GM23338 (cell line): ENCODE measurements at regions not wholly inside any gene's neighbourhood (a gene's known extent, or its start where the extent isn't known, plus 50 kb on each side); places are given as distances from the start of the nearest gene placed in this dataset.

ENCODE experiments used
- ATAC-seq: fragments of 200-7000 bp; cut with Tn5 transposase; 3 replicates; pipeline ENCODE4 v1.9.1; 2020
- DNase-seq: peaks from one replicate; pipeline ENCODE4 v3.0.0-alpha.2; 2015; ENCODE audit warnings: low spot score
- H2AFZ ChIP-seq: fragments of 200-600 bp; sonication (generic); 2 replicates; pipeline ENCODE4 v1.8.0; 2016; ENCODE audit warnings: antibody characterized with exemption, mild to moderate bottlenecking, moderate library complexity
- H3F3A ChIP-seq: fragments of 200-600 bp; sonication (generic); replicated peaks from 2 replicates; pipeline ENCODE4 v1.8.0; 2017; ENCODE audit warnings: antibody characterized with exemption, mixed run types, low read depth
- H3K27ac ChIP-seq: fragments of 200-600 bp; sonication (generic); 2 replicates; pipeline ENCODE4 v1.6.1; 2016; ENCODE audit warnings: low read depth
- H3K27me3 ChIP-seq: fragments of 200-600 bp; sonication (generic); 2 replicates; pipeline ENCODE4 v1.8.0; 2016; ENCODE audit warnings: mild to moderate bottlenecking, mixed run types, moderate library complexity; ENCODE audit not compliant: insufficient read depth
- H3K36me3 ChIP-seq: fragments of 200-600 bp; sonication (generic); 2 replicates; pipeline ENCODE4 v1.8.0; 2016; ENCODE audit warnings: mild to moderate bottlenecking; ENCODE audit not compliant: insufficient read depth
- H3K4me1 ChIP-seq: fragments of 200-600 bp; sonication (generic); 2 replicates; pipeline ENCODE4 v1.8.0; 2016; ENCODE audit warnings: mild to moderate bottlenecking, moderate library complexity; ENCODE audit not compliant: insufficient read depth
- H3K4me2 ChIP-seq: fragments of 200-600 bp; sonication (generic); 2 replicates; pipeline ENCODE4 v1.7.1; 2017; ENCODE audit warnings: mixed run types
- H3K4me3 ChIP-seq: fragments of 200-600 bp; sonication (generic); 2 replicates; pipeline ENCODE4 v1.6.1; 2016; ENCODE audit warnings: mixed run types
- H3K79me2 ChIP-seq: fragments of 200-600 bp; sonication (generic); replicated peaks from 2 replicates; pipeline ENCODE4 v1.8.0; 2017; ENCODE audit warnings: mild to moderate bottlenecking; ENCODE audit not compliant: insufficient read depth
- H3K9me2 ChIP-seq: fragments of 200-600 bp; sonication (generic); 2 replicates; pipeline ENCODE4 v1.8.0; 2017; ENCODE audit not compliant: insufficient read depth
- H4K20me1 ChIP-seq: fragments of 200-600 bp; sonication (generic); replicated peaks from 2 replicates; pipeline ENCODE4 v1.8.0; 2017; ENCODE audit warnings: mild to moderate bottlenecking; ENCODE audit not compliant: insufficient read depth
- H3K27ac Mint-ChIP-seq: 2 replicates; pipeline ENCODE4 v1.8.0; 2020; ENCODE audit warnings: inconsistent platforms, mild to moderate bottlenecking, moderate library complexity, mixed read lengths
- H3K27me3 Mint-ChIP-seq: 3 replicates; pipeline ENCODE4 v1.8.0; 2022; ENCODE audit warnings: low read depth, mild to moderate bottlenecking, moderate library complexity, mixed read lengths, inconsistent platforms; ENCODE audit not compliant: insufficient read depth, poor library complexity
- H3K36me3 Mint-ChIP-seq: 3 replicates; pipeline ENCODE4 v1.8.0; 2021; ENCODE audit warnings: low read depth, mild to moderate bottlenecking, inconsistent platforms, moderate library complexity, mixed read lengths
- H3K4me1 Mint-ChIP-seq: 3 replicates; pipeline ENCODE4 v1.8.0; 2020; ENCODE audit warnings: mild to moderate bottlenecking, inconsistent platforms, mixed read lengths
- H3K4me3 Mint-ChIP-seq: 3 replicates; pipeline ENCODE4 v1.8.0; 2021; ENCODE audit warnings: moderate library complexity, mild to moderate bottlenecking, inconsistent platforms, mixed read lengths
- H3K9me3 Mint-ChIP-seq: 3 replicates; pipeline ENCODE4 v1.8.0; 2020; ENCODE audit warnings: moderate library complexity, mild to moderate bottlenecking, inconsistent platforms, mixed read lengths
- EZH2 ChIP-seq: fragments of 200-600 bp; sonication (generic); IDR thresholded peaks from one replicate; pipeline ENCODE4 v1.8.0; 2017; ENCODE audit warnings: antibody characterized with exemption, mild to moderate bottlenecking, low read depth; ENCODE audit not compliant: unreplicated experiment
- NANOG ChIP-seq: IDR thresholded peaks from 2 replicates; pipeline ENCODE4 v1.6.1; 2016; ENCODE audit warnings: antibody characterized with exemption, borderline replicate concordance
- REST ChIP-seq: IDR thresholded peaks from one replicate; pipeline ENCODE4 v1.6.1; 2018; ENCODE audit warnings: antibody characterized with exemption; ENCODE audit not compliant: unreplicated experiment
- ZNF331 ChIP-seq: fragments of 250-450 bp; sonication (Bioruptor Pico); IDR thresholded peaks from 2 replicates; pipeline ENCODE4 v1.5.0; 2020; ENCODE audit warnings: low read depth, mild to moderate bottlenecking, moderate library complexity
- TF ChIP-seq, protein P1 (sequence below): fragments of 250-450 bp; sonication (Bioruptor Pico); IDR thresholded peaks from 2 replicates; pipeline ENCODE4 v1.5.0; 2020; ENCODE audit warnings: mild to moderate bottlenecking, moderate library complexity

DNA sequence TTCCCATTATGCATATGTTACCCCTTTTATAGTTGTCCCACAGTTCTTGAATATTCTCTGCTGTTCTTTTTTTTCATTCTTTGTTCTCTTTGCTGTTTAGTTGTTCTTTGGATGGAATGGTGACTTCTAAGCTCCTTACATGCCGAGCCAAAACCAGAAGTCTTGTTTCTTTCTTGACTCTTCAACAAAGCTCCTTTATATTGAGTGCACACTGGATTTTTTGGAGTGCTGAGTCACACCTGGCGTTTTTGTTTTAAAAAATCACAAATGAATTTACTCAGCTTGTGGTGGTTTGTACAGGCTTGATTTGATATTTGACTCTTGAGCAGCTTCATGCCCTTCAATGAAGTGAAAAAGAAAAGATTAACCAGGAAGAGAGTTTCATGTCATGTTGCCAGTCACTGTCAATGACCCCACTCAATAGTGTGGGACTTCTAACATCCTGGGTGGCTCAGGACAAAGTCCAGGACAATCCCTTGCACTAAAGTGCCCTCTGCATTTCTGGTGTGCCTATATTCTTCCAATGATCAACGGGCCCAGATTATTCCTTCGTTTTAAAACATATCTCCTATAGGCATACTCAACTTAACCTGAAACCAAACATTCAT lies 112.4 kb upstream of the SLC38A4 start (continued):
- TF ChIP-seq, protein P1, sequence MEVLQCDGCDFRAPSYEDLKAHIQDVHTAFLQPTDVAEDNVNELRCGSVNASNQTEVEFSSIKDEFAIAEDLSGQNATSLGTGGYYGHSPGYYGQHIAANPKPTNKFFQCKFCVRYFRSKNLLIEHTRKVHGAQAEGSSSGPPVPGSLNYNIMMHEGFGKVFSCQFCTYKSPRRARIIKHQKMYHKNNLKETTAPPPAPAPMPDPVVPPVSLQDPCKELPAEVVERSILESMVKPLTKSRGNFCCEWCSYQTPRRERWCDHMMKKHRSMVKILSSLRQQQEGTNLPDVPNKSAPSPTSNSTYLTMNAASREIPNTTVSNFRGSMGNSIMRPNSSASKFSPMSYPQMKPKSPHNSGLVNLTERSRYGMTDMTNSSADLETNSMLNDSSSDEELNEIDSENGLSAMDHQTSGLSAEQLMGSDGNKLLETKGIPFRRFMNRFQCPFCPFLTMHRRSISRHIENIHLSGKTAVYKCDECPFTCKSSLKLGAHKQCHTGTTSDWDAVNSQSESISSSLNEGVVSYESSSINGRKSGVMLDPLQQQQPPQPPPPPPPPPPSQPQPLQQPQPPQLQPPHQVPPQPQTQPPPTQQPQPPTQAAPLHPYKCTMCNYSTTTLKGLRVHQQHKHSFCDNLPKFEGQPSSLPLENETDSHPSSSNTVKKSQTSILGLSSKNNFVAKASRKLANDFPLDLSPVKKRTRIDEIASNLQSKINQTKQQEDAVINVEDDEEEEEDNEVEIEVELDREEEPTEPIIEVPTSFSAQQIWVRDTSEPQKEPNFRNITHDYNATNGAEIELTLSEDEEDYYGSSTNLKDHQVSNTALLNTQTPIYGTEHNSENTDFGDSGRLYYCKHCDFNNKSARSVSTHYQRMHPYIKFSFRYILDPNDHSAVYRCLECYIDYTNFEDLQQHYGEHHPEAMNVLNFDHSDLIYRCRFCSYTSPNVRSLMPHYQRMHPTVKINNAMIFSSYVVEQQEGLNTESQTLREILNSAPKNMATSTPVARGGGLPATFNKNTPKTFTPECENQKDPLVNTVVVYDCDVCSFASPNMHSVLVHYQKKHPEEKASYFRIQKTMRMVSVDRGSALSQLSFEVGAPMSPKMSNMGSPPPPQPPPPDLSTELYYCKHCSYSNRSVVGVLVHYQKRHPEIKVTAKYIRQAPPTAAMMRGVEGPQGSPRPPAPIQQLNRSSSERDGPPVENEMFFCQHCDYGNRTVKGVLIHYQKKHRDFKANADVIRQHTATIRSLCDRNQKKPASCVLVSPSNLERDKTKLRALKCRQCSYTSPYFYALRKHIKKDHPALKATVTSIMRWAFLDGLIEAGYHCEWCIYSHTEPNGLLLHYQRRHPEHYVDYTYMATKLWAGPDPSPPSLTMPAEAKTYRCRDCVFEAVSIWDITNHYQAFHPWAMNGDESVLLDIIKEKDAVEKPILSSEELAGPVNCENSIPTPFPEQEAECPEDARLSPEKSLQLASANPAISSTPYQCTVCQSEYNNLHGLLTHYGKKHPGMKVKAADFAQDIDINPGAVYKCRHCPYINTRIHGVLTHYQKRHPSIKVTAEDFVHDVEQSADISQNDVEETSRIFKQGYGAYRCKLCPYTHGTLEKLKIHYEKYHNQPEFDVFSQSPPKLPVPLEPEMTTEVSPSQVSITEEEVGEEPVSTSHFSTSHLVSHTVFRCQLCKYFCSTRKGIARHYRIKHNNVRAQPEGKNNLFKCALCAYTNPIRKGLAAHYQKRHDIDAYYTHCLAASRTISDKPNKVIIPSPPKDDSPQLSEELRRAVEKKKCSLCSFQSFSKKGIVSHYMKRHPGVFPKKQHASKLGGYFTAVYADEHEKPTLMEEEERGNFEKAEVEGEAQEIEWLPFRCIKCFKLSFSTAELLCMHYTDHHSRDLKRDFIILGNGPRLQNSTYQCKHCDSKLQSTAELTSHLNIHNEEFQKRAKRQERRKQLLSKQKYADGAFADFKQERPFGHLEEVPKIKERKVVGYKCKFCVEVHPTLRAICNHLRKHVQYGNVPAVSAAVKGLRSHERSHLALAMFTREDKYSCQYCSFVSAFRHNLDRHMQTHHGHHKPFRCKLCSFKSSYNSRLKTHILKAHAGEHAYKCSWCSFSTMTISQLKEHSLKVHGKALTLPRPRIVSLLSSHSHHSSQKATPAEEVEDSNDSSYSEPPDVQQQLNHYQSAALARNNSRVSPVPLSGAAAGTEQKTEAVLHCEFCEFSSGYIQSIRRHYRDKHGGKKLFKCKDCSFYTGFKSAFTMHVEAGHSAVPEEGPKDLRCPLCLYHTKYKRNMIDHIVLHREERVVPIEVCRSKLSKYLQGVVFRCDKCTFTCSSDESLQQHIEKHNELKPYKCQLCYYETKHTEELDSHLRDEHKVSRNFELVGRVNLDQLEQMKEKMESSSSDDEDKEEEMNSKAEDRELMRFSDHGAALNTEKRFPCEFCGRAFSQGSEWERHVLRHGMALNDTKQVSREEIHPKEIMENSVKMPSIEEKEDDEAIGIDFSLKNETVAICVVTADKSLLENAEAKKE (CRISPR knock-in tag), result no peak
- no peak for TF ChIP-seq ZNF331 (CRISPR knock-in tag)
- TF ChIP-seq NANOG, result no peak

DNA sequence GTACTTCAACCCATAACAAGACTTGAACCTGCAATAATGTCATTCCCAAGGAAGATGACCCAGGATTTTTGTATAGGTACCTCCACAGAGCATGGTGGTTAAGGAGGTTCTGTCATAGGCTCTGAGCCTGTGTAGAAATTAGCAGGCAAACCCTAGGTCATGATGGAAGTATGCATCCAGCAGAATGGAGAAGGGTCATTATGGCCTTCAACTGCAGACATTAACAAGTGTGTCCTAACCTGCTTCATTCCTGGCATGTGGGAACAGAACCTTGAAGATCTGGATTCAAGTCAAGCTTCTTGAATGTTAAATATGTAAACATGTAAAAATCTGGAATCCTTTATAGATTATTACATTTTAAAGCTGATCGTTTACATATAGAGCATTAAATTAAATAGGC lies 116.2 kb upstream of the SLC38A4 start:
- Histone ChIP-seq H3F3A (no peaks in the 10 kb centered on the region), H3K27me3 (no peaks in the 10 kb centered on the region), H3K36me3 (no peaks in the 10 kb centered on the region), H2AFZ (no peak overlapping the region), H3K4me2 (no peak overlapping the region), H3K9me2 (no peaks in the 10 kb centered on the region), H3K27ac (no peak overlapping the region), H3K4me1 (no peaks in the 10 kb centered on the region), H4K20me1 (no peaks in the 10 kb centered on the region), H3K79me2 (no peaks in the 10 kb centered on the region), H3K4me3 (no peak overlapping the region)
- Mint-ChIP-seq H3K36me3 (no peaks in the 10 kb centered on the region), H3K27ac (no peak overlapping the region), H3K4me1 (peaks cover 4% of the 10 kb centered on the region; the same call in 2 of the 3 replicates), H3K9me3 (no peaks in the 10 kb centered on the region; the same call in 2 of the 3 replicates), H3K4me3 (no peak overlapping the region), H3K27me3 (no peaks in the 10 kb centered on the region)
- DNase-seq (no peak), ATAC-seq (no peak)
- no peak for TF ChIP-seq EZH2
- no peak for TF ChIP-seq REST
- no peak for TF ChIP-seq NANOG
- TF ChIP-seq, protein P1 (CRISPR knock-in tag), result no peak
